H9 (cell line): ENCODE measurements at regions not wholly inside any gene's neighbourhood (a gene's known extent, or its start where the extent isn't known, plus 50 kb on each side); places are given as distances from the start of the nearest gene placed in this dataset.

Experiments used
- DNase-seq: peaks from one replicate; pipeline ENCODE4 v3.0.0-alpha.2; 2017
- H2AFZ ChIP-seq: one replicate; pipeline ENCODE4 v1.6.1; 2013; ENCODE audit warnings: mild to moderate bottlenecking, low read length, control low read depth, moderate library complexity
- H2AK5ac ChIP-seq: 2 replicates; pipeline ENCODE4 v1.6.1; 2013; ENCODE audit warnings: low read length, control low read depth, mixed read lengths; ENCODE audit not compliant: insufficient read length
- H2BK120ac ChIP-seq: one replicate; pipeline ENCODE4 v1.6.1; 2013; ENCODE audit warnings: low read depth, mild to moderate bottlenecking, low read length, control low read depth, inconsistent platforms; ENCODE audit not compliant: poor library complexity, severe bottlenecking
- H2BK12ac ChIP-seq: 2 replicates; pipeline ENCODE4 v1.6.1; 2013; ENCODE audit warnings: low read length, control low read depth, mixed read lengths, low read depth; ENCODE audit not compliant: insufficient read length
- H2BK15ac ChIP-seq: 2 replicates; pipeline ENCODE4 v1.6.1; 2013; ENCODE audit warnings: low read depth, low read length, control low read depth
- H2BK20ac ChIP-seq: one replicate; pipeline ENCODE4 v1.6.1; 2013; ENCODE audit warnings: low read depth, mild to moderate bottlenecking, low read length, control low read depth, inconsistent platforms; ENCODE audit not compliant: poor library complexity, severe bottlenecking
- H2BK5ac ChIP-seq: 2 replicates; pipeline ENCODE4 v1.6.1; 2013; ENCODE audit warnings: low read length, control low read depth, mixed read lengths; ENCODE audit not compliant: insufficient read length
- H3K14ac ChIP-seq: 2 replicates; pipeline ENCODE4 v1.6.1; 2013; ENCODE audit warnings: low read length, control low read depth; ENCODE audit not compliant: insufficient read depth
- H3K18ac ChIP-seq: 2 replicates; pipeline ENCODE4 v1.6.1; 2013; ENCODE audit warnings: low read depth, mild to moderate bottlenecking, mixed read lengths, low read length, control low read depth; ENCODE audit not compliant: insufficient read length
- H3K23ac ChIP-seq: 2 replicates; pipeline ENCODE4 v1.6.1; 2013; ENCODE audit warnings: low read length, control low read depth, mixed read lengths, low read depth; ENCODE audit not compliant: insufficient read length
- H3K23me2 ChIP-seq: 2 replicates; pipeline ENCODE4 v1.6.1; 2013; ENCODE audit warnings: low read depth, mild to moderate bottlenecking, mixed read lengths, low read length, control low read depth; ENCODE audit not compliant: insufficient read length, poor library complexity, severe bottlenecking
- H3K27ac ChIP-seq: 2 replicates; pipeline ENCODE4 v1.5.1; 2013; ENCODE audit warnings: low read length, control low read depth, mixed read lengths, low read depth; ENCODE audit not compliant: insufficient read length
- H3K27me3 ChIP-seq: 2 replicates; pipeline ENCODE4 v1.6.1; 2013; ENCODE audit warnings: low read length, control low read depth, inconsistent platforms; ENCODE audit not compliant: insufficient read depth
- H3K4ac ChIP-seq: 2 replicates; pipeline ENCODE4 v1.6.1; 2013; ENCODE audit warnings: low read depth, mild to moderate bottlenecking, control low read depth, inconsistent platforms, low read length, moderate library complexity
- H3K4me1 ChIP-seq: 2 replicates; pipeline ENCODE4 v1.6.1; 2013; ENCODE audit warnings: low read length, control low read depth, inconsistent platforms; ENCODE audit not compliant: insufficient read depth
- H3K4me2 ChIP-seq: 2 replicates; pipeline ENCODE4 v1.6.1; 2013; ENCODE audit warnings: low read length, control low read depth, mixed read lengths; ENCODE audit not compliant: insufficient read length, insufficient read depth
- H3K56ac ChIP-seq: 2 replicates; pipeline ENCODE4 v1.6.1; 2013; ENCODE audit warnings: low read depth, mild to moderate bottlenecking, mixed read lengths, low read length, control low read depth; ENCODE audit not compliant: insufficient read length
- H3K79me1 ChIP-seq: 2 replicates; pipeline ENCODE4 v1.6.1; 2013; ENCODE audit warnings: low read depth, mild to moderate bottlenecking, moderate library complexity, low read length, control low read depth, inconsistent platforms; ENCODE audit not compliant: insufficient read depth, poor library complexity, severe bottlenecking
- H3K79me2 ChIP-seq: 2 replicates; pipeline ENCODE4 v1.6.1; 2013; ENCODE audit warnings: low read length, control low read depth, inconsistent platforms; ENCODE audit not compliant: insufficient read depth
- H3K9ac ChIP-seq: 2 replicates; pipeline ENCODE4 v1.6.1; 2013; ENCODE audit warnings: low read length, control low read depth, mixed read lengths; ENCODE audit not compliant: insufficient read length; ENCODE audit errors: extremely low read depth
- H3K9me3 ChIP-seq: one replicate; pipeline ENCODE4 v1.6.1; 2013; ENCODE audit warnings: low read depth, low read length, inconsistent platforms; ENCODE audit not compliant: control insufficient read depth
- H3T11ph ChIP-seq: one replicate; pipeline ENCODE4 v1.6.1; 2013; ENCODE audit warnings: mild to moderate bottlenecking, low read length, control low read depth, inconsistent platforms
- H4K20me1 ChIP-seq: one replicate; pipeline ENCODE4 v1.6.1; 2013; ENCODE audit not compliant: control insufficient read depth, insufficient read length, insufficient read depth
- H4K5ac ChIP-seq: 2 replicates; pipeline ENCODE4 v1.6.1; 2013; ENCODE audit warnings: low read depth, mild to moderate bottlenecking, mixed read lengths, low read length, control low read depth; ENCODE audit not compliant: insufficient read length
- H4K8ac ChIP-seq: replicated peaks from 2 replicates; pipeline ENCODE4 v1.6.1; 2013; ENCODE audit warnings: low read length, control low read depth, mixed read lengths, low read depth; ENCODE audit not compliant: insufficient read length
- H4K91ac ChIP-seq: 2 replicates; pipeline ENCODE4 v1.6.1; 2013; ENCODE audit warnings: low read depth, mild to moderate bottlenecking, moderate library complexity, mixed read lengths, low read length, control low read depth; ENCODE audit not compliant: insufficient read length
- H3K27ac Mint-ChIP-seq, 3 experiments: 2 replicates in 2 of 3; 3 replicates in 1 of 3; pipeline ENCODE4 v1.8.0; 2020 to 2021; ENCODE audit warnings: mixed read lengths in 3 of 3, mild to moderate bottlenecking in 1 of 3, moderate library complexity in 1 of 3
- H3K27me3 Mint-ChIP-seq: 2 replicates; pipeline ENCODE4 v1.8.0; 2021; ENCODE audit warnings: low read depth, mild to moderate bottlenecking, moderate library complexity, mixed read lengths
- H3K36me3 Mint-ChIP-seq, 3 experiments: 2 replicates in 2 of 3; 3 replicates in 1 of 3; pipeline ENCODE4 v1.8.0; 2020 to 2021; ENCODE audit warnings: low read depth in 3 of 3, mixed read lengths in 3 of 3; ENCODE audit not compliant: insufficient read depth in 1 of 3
- H3K4me1 Mint-ChIP-seq, 2 experiments: 2 replicates each; pipeline ENCODE4 v1.8.0; 2020; ENCODE audit warnings: mixed read lengths in 2 of 2
- H3K4me3 Mint-ChIP-seq, 2 experiments: 2 replicates in 1 of 2; 3 replicates in 1 of 2; pipeline ENCODE4 v1.8.0; 2020 to 2021; ENCODE audit warnings: mild to moderate bottlenecking in 2 of 2, mixed read lengths in 2 of 2, moderate library complexity in 1 of 2
- H3K9me3 Mint-ChIP-seq, 2 experiments: 2 replicates in 1 of 2; 3 replicates in 1 of 2; pipeline ENCODE4 v1.8.0; 2020; ENCODE audit warnings: mild to moderate bottlenecking in 2 of 2, mixed read lengths in 2 of 2, moderate library complexity in 1 of 2
- WGBS: extraction: QIAGEN DNeasy Blood & Tissue Kit; methylation state at CpG from one replicate; pipeline ENCODE4 v1.1.7; 2013; ENCODE audit warnings: missing lambda C conversion rate, low lambda C conversion rate, mixed read lengths; ENCODE audit not compliant: insufficient read length; ENCODE audit errors: extremely low coverage; 5-methylcytosine and 5-hydroxymethylcytosine counted together
- TF ChIP-seq, protein P1 (sequence below): fragments of 200-600 bp; sonication (generic); conservative IDR thresholded peaks from 3 replicates; pipeline ENCODE4 v1.8.0; 2021; ENCODE audit warnings: antibody characterized with exemption, mild to moderate bottlenecking

DNA sequence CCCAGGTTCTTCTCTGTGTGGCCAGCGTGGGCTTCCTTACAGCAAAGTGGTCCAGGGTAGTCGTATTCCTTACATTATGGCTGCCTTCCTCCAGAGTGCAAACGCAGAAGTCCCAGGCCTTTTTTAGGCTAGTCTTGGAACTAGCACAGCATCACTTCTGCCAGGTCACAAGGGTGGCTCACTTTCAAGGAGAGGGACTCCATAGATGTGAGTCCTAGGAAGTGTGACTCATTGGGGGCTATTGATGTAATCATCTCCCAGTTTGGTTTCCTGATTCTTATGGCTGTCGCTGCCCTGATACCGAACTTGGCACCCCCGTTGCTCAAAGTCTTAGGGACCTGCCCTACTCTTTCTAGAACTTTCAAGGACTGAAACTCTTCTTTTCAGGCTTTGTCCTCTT is 140.0 kb downstream of the DCK start:
- no peaks in the 10 kb centered on the region for H3K9me3 ChIP-seq
- H4K20me1 ChIP-seq: no peaks in the 10 kb centered on the region
- H2BK20ac ChIP-seq: no peak overlapping the region
- no peak overlapping the region for H3K18ac ChIP-seq
- no peaks in the 10 kb centered on the region for H3K23me2 ChIP-seq
- no peaks in the 10 kb centered on the region; the same call in 1 of the 2 replicates for H3K27me3 ChIP-seq
- H3K79me1 ChIP-seq: no peaks in the 10 kb centered on the region
- no peak for DNase-seq
- no peak overlapping the region for H2BK15ac ChIP-seq
- no peak overlapping the region for H3K14ac ChIP-seq
- WGBS: no CpG with 5 or more reads among the region's 6 CpGs
- no peak overlapping the region for H2AK5ac ChIP-seq
- H4K5ac ChIP-seq: no peak overlapping the region
- H3K27ac Mint-ChIP-seq: no peak overlapping the region
- H3K27me3 Mint-ChIP-seq: no peaks in the 10 kb centered on the region
- H3K9me3 Mint-ChIP-seq: 0 out of 5 replicates have a peak, but pooled peaks cover 0 to 2% of the 10 kb centered on the region in 2 experiments
- H3K36me3 Mint-ChIP-seq: no peaks in the 10 kb centered on the region
- H3K4me1 Mint-ChIP-seq: no peaks in the 10 kb centered on the region
- no peak overlapping the region for H4K91ac ChIP-seq
- no peak overlapping the region for H3K4ac ChIP-seq
- no peak overlapping the region for H3K9ac ChIP-seq
- no peak overlapping the region for H4K8ac ChIP-seq
- no peak overlapping the region for H3K27ac ChIP-seq
- no peaks in the 10 kb centered on the region for H3K79me2 ChIP-seq
- no peak overlapping the region for H3K23ac ChIP-seq
- H2BK120ac ChIP-seq: no peak overlapping the region
- TF ChIP-seq, protein P1, sequence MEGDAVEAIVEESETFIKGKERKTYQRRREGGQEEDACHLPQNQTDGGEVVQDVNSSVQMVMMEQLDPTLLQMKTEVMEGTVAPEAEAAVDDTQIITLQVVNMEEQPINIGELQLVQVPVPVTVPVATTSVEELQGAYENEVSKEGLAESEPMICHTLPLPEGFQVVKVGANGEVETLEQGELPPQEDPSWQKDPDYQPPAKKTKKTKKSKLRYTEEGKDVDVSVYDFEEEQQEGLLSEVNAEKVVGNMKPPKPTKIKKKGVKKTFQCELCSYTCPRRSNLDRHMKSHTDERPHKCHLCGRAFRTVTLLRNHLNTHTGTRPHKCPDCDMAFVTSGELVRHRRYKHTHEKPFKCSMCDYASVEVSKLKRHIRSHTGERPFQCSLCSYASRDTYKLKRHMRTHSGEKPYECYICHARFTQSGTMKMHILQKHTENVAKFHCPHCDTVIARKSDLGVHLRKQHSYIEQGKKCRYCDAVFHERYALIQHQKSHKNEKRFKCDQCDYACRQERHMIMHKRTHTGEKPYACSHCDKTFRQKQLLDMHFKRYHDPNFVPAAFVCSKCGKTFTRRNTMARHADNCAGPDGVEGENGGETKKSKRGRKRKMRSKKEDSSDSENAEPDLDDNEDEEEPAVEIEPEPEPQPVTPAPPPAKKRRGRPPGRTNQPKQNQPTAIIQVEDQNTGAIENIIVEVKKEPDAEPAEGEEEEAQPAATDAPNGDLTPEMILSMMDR: no peak
- H3T11ph ChIP-seq: no peak overlapping the region
- H2BK5ac ChIP-seq: no peak overlapping the region
- H3K56ac ChIP-seq: no peak overlapping the region
- H3K4me1 ChIP-seq: no peaks in the 10 kb centered on the region
- H2BK12ac ChIP-seq: no peak overlapping the region
- H3K4me2 ChIP-seq: no peak overlapping the region
- no peak overlapping the region for H3K4me3 Mint-ChIP-seq
- no peak overlapping the region for H2AFZ ChIP-seq
